Esophagus muscularis mucosa (tissue), 3 donors: ENCODE measurements at regions not wholly inside any gene's neighbourhood (a gene's known extent, or its start where the extent isn't known, plus 50 kb on each side); places are given as distances from the start of the nearest gene placed in this dataset.

ENCODE experiments used
- POLR2A ChIP-seq: fragments of 450-650 bp; IDR thresholded peaks from one replicate; pipeline ENCODE4 v1.6.1; 2017; ENCODE audit warnings: antibody characterized with exemption, moderate library complexity, mild to moderate bottlenecking, low read depth
- POLR2AphosphoS5 ChIP-seq, 2 donors: sonication (generic); formaldehyde crosslinking; IDR thresholded peaks; one replicate each; pipeline ENCODE4 v1.6.1; 2017; ENCODE audit warnings: antibody characterized with exemption in 2 of 2
- TF ChIP-seq, protein P1 (sequence below), 3 experiments: fragments of 200-600 bp in 2 of 3; fragments of 450-650 bp in 1 of 3; sonication (generic) in 2 of 3; IDR thresholded peaks; one replicate each; pipeline ENCODE4 v1.5.1; 2017 to 2019; ENCODE audit warnings: antibody characterized with exemption in 3 of 3, mild to moderate bottlenecking in 2 of 3, moderate library complexity in 1 of 3

- TF ChIP-seq, protein P1, sequence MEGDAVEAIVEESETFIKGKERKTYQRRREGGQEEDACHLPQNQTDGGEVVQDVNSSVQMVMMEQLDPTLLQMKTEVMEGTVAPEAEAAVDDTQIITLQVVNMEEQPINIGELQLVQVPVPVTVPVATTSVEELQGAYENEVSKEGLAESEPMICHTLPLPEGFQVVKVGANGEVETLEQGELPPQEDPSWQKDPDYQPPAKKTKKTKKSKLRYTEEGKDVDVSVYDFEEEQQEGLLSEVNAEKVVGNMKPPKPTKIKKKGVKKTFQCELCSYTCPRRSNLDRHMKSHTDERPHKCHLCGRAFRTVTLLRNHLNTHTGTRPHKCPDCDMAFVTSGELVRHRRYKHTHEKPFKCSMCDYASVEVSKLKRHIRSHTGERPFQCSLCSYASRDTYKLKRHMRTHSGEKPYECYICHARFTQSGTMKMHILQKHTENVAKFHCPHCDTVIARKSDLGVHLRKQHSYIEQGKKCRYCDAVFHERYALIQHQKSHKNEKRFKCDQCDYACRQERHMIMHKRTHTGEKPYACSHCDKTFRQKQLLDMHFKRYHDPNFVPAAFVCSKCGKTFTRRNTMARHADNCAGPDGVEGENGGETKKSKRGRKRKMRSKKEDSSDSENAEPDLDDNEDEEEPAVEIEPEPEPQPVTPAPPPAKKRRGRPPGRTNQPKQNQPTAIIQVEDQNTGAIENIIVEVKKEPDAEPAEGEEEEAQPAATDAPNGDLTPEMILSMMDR (IDR thresholded peaks at IDR 0.05), result no peak
- TF ChIP-seq POLR2A (no peak), POLR2AphosphoS5 (IDR thresholded peaks at IDR 0.05) (no peak)
Observed at GRCh38 chr11:116534270-116534975, 238.4 kb downstream of the BUD13 start.
